H54 (cell line): ENCODE measurements at regions not wholly inside any gene's neighbourhood (a gene's known extent, or its start where the extent isn't known, plus 50 kb on each side); places are given as distances from the start of the nearest gene placed in this dataset.
A peak's percentile ranks its signal among the peaks of the same experiment; 100 is the strongest.

Experiments
- DNase-seq: peaks from one replicate; pipeline ENCODE4 v3.0.0; 2011; ENCODE audit warnings: low spot score, mixed read lengths; ENCODE audit not compliant: insufficient read length
- FAIRE-seq: peaks from 3 replicates; lab custom pipeline; 2011; peaks lifted over from hg19 to GRCh38; lab: Jason Lieb, UNC
- POLR2A ChIP-seq: IDR thresholded peaks from 2 replicates; pipeline ENCODE4 v1.6.1; 2011; ENCODE audit warnings: low read depth, mild to moderate bottlenecking, low read length

- FAIRE-seq = no peak
- no peak for DNase-seq
- no peak for TF ChIP-seq POLR2A
These were observed 84.0 kb upstream of the TRIM2 start for GRCh38 chr4:153120235-153120634.

DNA sequence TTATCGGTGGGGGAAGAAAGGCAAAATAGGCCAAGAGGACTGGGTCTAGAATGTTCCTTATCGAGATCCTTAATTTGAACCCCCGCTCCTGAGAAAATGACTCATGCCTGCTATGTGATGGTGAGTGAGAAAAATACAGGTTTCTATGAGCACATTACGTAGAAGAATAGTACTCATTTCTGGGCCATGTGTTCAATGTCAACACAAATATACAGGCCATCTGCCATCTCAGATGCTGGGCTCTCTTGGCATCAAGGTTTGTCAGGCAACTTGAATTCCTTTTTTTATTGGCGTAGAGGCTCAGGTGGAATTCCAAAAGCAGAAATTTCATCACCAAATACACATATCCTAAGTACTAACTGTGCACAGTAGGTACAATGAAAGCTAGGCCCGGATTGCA lies 81.4 kb upstream of the TRIM2 start:
- DNase-seq = no peak
- FAIRE-seq = no peak
- TF ChIP-seq POLR2A = no peak

- no peak for TF ChIP-seq POLR2A
- FAIRE-seq (no peak), DNase-seq (no peak)
These were observed 78.1 kb upstream of the TRIM2 start for GRCh38 chr4:153126137-153126536.

DNA sequence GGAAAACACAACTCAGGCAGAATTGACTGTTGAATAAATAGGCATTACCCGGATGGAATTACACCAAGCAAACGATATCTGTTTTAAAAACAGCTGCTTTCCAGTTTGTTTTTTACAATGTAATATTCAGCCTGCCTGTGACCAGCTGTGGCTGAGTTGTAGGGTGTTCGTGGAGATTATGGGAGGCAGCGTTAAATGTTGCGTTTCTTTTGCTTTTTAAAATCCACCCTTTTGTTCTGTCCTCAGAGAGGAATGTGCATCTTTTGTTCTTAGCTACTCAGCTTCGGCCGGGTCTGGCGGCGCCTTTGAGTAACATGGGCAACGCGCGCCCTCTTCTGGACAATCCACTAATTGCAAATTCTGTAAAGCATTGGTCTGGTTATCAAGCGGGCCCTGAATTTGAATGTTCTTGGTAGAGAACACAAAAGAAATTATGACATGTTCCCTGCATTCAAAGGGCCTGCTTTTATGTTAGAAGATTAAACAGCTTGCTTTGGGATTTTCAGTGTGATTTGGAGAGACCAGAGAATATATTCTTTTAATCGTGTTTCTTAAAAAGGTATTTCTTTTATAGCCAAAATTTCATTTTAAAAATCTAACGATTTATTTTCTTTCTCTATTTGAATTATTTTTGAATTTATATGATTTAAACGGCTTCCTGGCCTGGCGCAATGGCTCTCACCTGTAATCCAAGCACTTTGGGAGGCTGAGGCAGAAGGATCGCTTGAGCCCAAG lies 76.3 kb upstream of the TRIM2 start:
- no peak for DNase-seq
- no peak for TF ChIP-seq POLR2A
- no peak for FAIRE-seq

DNA sequence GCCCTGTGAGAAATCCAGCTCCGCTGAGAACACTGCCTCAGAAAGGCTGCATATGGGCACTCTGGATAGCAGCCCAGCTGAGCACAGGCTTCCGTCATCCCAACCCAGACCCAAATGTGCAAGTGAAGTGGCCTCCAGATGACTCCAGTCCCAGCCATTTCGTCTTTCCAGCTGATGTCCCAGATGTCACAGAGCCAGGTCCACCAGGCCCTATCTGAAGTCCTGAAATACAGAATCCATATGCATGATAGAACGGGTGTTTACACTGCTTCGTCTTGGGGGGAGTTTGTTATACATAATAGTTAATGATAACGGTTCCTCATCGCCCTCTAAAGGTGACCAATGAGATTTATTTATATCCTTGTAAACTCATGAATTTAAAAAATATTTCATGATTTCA lies 72.6 kb upstream of the TRIM2 start:
- DNase-seq = no peak
- TF ChIP-seq POLR2A = no peak
- FAIRE-seq = no peak

DNA sequence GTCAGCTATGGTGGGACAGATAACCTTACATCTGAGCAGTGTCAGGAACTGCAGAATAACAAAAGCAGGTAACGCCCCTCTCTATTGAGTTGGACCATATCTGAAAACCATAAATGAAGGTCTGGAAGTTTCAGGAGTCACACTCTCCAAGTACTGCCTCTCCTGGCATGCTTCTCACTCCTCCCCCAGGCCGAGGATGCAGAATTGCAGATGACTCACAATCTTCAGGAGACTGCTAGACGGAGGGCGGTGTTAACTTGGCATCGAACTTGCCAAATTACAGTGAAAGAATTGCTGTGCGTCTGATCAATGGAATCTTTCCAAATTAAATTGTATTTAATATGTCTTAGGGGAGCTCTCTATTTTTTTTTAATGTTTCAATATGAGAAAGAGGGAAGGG lies 67.1 kb upstream of the TRIM2 start:
- FAIRE-seq = peak; percentile 6
- DNase-seq = peak; percentile 70
- TF ChIP-seq POLR2A = no peak

- no peak for FAIRE-seq
- TF ChIP-seq POLR2A = no peak
- no peak for DNase-seq
These were observed 66.3 kb upstream of the TRIM2 start for GRCh38 chr4:153137677-153138630.

DNA sequence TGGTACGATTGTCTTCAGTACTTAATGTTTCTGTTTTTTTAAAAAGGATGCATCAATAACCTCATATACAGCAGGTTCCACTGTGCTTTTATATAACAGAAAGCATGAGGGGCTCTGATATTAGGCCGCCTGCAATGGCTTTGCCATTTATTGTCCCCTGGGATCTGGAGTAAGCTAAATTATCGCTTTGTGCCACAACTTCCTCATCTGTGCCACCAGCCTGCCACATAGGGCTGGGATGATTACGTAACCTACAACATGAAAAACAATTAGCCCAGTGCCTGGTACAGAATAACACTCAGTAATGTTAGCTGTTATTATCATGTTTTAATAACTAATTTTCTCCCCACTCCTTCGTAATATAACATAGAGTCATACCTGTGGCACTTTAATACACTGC lies 65.5 kb upstream of the TRIM2 start:
- no peak for TF ChIP-seq POLR2A

DNA sequence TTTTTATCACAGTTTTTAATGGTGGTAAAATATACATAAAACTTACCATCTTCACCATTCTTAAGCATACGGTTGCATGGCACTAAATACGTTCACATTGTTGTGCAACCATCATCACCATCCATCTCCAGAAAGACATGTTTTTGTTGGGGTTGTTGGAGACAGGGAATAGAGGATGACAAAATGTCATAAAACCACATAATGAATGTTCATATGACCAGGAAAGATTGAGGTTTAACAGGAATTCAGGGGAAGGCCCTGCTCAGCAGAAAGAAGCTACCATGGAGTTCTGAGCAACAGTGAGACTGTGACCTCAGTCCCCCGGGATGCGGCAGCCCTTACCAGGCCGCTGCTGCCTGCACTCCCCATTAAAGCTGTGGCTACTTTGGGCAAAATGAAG lies 63.9 kb upstream of the TRIM2 start:
- DNase-seq (no peak), FAIRE-seq (no peak)
- no peak for TF ChIP-seq POLR2A

More for the DNA sequence above, 65.5 kb upstream of the TRIM2 start:
- no peak for DNase-seq
- FAIRE-seq = no peak

DNA sequence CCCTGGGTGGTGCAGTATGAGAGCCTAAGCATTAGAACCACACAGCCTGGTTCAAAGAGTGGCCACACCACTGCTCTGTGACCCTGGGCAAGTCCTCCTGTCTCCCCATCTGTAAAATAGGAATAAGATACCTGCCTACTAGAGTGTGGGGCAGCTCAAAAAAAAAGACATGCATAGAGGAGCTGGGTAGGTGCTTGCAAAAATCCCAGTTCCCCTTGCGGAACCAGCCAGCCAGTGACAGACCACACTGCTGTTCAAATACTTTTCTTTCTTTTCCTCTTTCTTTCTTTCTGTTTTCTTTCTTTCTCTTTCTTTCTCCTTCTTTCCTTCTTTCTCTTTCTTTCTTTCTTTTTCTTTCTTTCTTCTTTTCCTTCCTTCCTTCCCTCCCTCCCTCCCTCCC lies 63.0 kb upstream of the TRIM2 start:
- FAIRE-seq (no peak), DNase-seq (no peak)
- no peak for TF ChIP-seq POLR2A

DNA sequence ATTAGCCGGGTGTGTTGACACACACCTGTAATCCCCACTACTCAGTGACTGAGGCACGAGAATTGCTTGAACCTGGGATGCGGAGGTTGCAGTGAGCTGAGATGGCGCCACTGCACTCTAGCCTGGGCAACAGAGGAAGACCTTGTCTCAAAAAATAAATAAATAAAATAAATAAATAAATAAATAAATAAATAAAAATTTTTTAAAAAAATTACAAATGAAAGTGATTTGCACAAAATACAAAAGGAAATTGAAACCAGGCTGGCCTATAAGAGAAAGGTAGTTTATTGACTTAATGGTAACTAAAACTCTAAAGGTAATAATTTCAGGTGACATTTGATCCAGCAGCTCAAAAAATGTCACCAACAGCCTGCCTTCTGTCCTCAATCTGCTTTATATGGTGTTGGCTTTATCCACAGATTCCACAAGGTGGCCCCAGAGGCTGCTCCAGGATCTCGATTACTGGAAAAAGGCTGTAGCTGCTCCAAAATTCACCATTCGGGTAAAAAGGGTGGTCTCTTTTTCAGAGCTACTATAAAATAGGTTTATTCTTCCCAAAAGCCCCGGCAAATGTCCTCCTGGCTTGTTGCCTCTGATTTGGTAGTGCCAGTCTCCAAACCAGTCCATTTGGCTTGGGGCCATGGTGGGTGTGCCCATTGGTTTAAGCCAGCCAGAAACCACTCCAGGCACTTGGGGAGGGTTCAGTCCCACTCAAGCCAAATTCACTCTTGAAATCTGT lies 61.4 kb upstream of the TRIM2 start:
- FAIRE-seq (no peak), DNase-seq (no peak)
- no peak for TF ChIP-seq POLR2A

- DNase-seq = no peak
These were observed 60.5 kb upstream of the TRIM2 start for GRCh38 chr4:153143527-153144348.

DNA sequence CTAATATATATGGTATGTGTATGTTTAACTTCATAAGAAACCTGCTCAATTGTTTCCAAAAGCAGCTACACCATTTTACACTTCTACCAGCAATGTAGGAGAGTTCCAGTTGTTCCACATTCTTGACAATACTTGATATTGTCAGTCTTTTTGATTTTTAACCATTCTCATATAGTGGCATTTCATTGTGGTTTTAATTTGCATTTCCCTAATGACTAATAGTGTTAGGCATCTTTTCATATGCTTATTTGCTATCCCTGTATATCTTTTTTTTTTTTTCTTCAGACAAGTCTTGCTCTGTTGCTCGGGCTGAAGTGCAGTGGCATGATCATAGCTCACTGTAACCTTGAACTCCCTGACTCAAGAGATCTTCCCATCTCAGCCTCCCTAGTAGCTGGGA lies 58.2 kb upstream of the TRIM2 start:
- TF ChIP-seq POLR2A = no peak
- FAIRE-seq (no peak), DNase-seq (no peak)

More at GRCh38 chr4:153143527-153144348, 60.5 kb upstream of the TRIM2 start:
- no peak for TF ChIP-seq POLR2A
- no peak for FAIRE-seq
